Hepatic stellate cell (primary cell): ENCODE measurements at regions not wholly inside any gene's neighbourhood (a gene's known extent, or its start where the extent isn't known, plus 50 kb on each side); places are given as distances from the start of the nearest gene placed in this dataset.

Experiments
- DNase-seq: peaks from one replicate; pipeline ENCODE4 v3.0.0; 2011; ENCODE audit warnings: low spot score

DNA sequence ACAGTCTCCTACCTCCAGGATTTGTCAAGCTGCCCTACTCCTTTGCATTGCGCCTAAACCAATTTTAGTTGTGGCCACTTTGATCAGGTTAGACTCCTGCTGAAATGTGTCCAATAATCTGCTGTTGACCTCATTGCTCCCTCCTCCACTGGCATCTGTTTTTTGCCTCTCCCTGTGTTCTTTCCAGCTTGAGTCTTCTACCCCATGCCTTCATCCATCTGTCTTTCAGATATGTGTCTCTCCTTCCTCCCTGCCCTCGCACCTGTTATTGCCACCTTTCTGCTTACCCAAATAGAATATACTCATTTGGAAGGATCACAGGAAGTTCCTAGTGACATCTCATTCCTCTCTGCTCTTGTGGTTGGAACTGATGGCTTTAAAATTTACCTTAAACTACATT is 366.6 kb upstream of the CLNK start:
- no peak for DNase-seq

DNA sequence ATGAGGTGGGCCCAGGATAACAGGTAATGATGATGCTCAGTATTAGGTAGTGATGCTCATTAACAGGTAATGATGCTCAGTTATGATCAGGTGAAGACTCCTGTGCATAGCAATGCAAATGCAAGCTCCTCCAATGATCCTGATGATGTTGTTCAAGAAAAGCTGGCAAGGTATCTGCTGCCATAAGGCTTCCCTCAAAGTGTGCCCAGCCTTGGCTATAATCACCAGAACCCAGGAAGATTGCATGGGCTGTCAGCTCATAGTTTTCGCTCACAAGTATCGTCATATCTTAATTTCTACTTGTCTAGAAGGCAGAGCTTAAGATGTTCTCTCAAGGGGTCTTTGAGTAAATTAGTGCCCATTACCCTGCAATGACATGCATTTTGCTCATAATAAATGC is 366.2 kb upstream of the CLNK start:
- DNase-seq = no peak

DNA sequence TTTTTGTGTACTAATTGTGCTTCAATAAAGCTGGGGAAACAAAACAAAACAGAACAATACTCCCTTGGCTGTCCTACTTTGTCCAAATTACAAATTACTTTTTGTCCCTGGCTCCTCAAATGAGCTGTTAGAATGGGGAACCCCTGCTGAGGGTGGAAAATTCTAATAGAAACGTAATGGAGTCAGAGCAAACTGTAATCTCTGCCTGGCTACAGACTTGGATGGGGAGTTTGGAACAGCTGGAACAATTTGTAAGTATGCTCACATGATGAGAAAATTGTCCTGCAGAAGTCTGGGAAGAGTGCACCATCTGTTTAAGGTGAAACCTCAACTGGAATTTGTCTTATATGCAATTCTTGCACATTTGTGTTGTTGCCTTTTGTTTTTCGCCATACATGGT is 364.4 kb upstream of the CLNK start:
- DNase-seq = no peak

DNA sequence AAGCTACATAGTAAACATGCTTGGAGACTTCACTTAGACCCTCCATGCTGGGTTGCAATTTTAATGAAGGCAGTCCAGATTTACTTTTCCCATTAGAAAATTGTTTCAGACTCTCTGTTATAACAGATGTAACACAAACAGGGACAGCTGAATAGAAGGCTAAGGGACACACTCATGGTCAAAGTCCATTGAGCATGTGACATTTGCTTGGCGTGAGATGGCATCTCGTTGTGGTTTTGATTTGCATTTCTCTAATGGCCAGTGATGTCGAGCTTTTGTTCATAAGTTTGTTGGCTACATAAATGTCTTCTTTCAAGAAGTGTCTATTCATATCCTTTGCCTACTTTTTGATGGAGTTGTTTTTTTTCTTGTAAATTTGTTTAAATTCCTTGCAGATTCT is 358.2 kb upstream of the CLNK start:
- no peak for DNase-seq

DNA sequence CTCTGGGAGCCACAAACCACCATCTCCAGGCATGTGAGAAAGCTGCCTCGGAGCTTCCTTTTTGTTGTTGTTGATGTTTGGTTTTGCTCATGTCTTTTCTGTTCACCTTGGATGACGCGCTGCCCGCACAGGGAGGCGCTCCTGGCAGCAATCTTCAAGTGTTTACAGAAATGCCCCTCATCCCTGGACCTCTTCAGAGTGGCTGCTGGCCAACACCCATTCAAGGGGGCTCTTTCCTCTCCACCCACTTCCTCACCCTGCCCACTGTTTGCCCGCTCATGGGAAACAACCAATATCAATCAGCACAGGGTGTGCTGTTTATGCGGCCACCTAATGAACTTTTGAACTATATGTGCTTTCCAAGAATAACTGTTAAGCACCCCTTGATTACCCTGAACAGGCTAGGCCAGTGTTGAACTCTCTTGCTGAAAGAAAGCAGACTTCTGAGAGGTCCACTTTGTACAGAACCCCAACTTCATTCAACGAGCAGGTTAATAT is 355.1 kb upstream of the CLNK start:
- DNase-seq = no peak

DNA sequence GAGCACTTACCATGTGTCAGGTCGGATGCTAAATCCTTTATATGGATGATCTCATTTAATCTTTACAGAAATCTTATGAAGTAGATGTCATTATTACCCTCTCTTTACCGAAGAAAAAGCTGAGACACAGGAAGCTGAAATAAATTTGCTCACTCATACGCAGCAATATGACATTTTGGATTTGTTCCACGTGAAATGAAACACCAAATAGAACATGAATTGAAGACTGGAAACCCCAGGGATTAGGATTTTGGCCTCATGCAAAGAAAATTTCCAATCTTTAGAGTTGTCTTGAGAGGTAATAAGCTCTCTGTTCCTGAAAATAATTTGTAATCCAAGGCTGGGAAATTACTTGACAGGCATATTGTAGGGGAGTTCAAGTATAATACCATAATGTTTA is 354.4 kb upstream of the CLNK start:
- no peak for DNase-seq

DNA sequence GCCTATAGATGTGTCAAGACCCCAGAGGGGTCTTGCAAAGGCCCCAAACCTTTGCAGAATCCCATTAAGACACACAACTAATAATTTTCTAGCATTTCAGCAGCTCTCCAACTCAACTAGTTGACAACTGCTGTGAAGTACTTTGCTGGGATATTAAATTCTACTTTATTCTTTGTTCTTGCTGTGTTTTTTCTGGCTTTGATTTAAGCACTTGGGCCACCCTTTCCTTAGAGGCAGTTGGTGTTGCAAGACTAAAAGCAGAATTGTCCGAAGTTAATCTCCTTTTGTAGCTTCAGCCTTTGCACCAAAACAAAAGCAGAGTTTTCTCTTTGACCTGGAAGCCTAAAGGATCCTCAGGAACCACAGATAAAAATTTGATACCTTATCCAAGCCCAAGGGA is 353.1 kb upstream of the CLNK start:
- DNase-seq = no peak

DNA sequence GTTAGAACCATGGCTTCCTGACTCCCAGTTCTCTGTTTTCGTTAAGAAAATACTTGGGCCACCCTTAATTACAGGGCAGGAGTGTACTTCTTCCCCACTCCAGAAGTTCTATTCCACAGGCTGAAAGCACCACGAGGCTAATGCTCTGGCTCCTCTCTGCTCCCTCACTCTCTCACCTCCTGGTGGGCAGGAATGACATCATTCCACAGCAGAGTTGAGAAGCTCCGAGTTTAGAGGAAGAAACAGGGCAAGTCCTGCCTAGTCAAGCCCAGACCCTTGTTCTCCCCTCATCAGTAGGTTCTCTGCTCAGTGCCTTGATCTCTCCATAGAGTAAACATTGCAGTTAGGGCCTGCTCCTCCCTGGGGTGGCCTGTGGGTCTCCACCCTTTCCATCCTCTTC is 343.8 kb upstream of the CLNK start:
- no peak for DNase-seq

DNA sequence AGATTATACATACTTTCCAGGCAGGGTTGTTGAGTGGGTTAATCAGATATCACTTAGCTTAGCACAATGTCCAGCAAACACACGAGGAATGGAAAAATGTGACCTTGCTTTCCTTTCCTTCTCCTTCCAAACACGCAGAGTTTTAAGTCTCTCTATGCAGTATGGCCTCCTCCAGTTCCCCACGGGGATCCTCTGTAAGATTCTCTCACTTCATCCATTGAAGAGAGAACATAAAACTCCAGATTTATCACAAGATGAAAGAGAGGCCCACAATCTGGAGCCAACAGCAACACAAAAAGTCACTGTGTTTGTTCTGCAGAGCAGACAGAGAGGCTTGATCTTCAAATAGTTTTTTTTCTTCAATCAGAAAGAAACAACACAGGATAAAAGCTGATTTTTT is 336.8 kb upstream of the CLNK start:
- no peak for DNase-seq

DNA sequence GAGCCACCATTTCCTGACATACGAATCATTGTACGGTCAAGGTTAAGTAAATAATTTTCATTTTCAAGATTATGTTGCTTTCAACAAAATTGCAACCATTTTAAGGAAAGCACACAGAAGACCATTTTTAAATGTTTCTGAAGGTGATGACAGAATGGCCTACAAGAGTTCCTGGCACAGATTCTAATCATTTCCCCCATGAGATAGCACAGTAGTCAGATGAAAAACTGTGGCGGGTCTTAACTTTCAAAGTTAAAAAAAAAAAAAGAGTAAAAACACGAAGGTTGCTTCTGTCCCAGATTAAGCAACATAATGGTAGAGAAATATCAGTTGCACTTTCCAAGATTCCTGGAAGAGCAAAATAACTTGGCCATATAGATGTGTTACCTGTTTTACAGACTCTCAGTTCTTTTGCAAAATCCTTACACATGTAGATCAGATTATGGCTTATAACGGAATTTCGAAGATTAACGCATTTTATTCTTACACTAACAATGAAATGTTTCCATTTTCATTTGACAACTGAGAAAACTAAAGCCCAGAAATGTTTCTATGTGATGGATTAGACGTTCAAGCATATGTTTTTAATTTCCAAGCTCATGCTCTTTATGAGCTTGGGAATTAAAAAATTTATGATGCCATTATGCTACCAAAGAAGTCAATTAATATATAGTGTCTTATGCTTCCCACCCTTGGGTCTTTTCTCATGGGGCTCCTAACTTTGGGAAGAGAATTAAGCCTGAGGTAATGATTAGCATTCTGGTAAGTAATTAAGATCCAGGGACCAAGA is 335.1 kb upstream of the CLNK start:
- no peak for DNase-seq

DNA sequence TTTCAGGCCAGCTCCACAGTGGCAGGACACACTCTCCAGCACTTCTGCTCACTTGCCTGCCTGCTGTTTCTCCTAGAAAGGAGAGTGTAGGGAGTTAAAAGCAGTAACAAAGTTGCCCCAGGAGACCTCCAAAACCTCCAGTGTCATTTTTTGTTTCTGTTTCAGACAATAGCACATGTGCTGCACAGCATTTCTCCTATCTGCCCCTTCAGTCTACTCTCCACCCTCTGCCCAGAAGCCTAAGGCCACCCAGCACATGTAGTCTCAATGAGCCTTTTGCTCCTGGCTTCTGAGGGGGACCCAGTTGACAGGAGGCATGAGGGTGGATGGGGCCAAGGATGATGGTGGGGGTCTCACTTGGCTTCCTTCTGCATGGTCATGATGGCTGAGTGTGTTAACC is 329.6 kb upstream of the CLNK start:
- DNase-seq = no peak

DNA sequence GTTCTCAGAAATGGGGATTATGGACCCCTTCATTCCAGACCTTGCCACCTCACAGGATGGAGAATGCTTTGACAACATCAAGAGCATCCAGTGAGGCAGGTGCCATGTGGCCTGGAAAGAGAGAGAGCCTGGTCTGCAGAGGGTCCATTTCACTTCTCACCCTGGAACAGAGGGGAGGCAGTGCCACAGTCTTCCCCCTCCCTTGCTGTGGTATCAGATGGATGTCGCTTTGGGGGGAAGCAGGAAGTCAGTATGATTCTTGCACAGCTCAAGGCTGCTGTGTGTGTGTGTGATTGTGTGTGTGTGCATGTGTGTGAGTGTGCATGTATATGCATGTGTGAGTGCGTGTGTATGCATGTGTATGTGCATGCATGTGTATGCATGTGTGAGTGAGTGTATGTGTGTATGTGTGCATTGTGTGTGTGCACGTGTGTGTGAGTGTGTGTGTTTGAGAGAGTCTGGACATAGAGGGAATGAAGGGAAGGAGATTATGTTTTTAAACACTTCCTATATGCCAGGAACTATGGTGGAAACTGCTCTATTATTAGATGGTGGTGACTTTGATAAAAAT is 328.6 kb upstream of the CLNK start:
- DNase-seq = no peak

DNA sequence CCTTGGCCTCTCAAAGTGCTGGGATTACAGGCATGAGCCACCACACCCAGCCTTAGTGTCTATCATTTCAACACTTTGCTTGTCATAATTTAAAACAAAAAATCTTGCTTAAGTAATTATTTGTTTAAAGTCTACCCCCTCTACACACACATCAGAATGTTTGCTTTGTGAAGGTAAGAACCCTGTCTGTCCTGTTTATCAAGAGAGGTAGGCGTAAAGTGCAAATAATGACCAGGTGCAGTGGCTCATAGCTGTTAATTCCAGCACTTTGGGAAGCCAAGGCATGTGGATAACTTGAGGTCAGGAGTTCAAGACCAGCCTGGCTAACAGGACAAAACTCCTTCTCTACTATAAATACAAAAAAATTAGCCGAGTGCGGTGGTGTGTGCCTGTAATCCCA is 326.7 kb upstream of the CLNK start:
- no peak for DNase-seq

DNA sequence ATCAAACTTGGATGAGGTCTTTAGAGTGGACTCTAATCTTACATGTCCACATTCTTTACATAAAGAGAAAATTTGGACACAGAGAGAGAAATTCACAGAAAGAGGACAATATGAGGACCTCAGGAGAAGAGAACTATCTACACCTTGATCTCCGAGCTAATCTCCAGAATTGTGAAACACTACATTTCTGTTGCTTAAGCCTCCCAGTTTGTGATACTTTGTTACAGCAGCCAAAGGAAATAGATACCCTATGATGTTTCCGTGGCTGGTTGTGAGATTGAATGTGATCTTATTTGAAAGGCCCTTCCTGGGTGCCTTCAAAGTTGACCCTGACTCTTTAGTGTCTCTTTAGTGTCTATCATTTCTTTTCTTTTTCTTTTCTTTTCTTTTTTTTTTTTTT is 326.1 kb upstream of the CLNK start:
- DNase-seq = no peak

DNA sequence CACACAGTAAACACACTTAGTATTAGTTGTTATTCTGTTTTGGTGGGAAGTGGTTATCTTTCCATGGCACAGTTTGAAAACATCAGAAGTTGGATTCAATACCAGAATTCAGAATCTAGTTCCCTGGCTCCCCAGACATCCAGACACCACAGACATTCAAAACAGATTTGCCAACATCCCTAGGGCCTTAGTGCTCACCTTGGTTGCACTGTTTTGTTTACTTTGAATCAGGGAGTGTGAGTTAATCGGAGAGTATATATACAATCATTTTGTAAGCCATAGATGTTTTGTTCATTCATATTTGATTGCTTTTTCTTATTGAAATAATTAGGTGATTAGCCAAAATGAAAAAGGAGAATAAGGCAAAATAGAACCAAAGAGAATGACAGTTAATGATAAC is 324.7 kb upstream of the CLNK start:
- no peak for DNase-seq

DNA sequence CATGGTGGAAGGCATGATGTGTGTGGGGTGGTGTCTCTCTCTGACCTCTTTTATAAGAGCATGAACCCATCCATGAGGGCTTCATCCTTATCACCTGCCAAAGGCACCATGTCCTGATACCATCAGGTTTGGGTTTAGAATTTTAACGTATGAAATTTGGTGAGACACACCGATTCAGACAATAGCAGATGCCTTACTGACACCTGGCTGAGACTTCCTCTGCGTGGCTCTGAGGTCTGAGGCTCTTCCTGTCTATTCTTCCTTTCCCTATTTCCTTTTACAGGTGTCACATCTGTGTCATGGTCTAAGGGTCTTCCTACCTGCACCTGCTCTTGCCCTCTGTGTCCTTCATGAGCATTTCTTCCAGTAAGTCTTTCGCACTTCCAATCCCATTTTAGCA is 320.7 kb upstream of the CLNK start:
- no peak for DNase-seq

DNA sequence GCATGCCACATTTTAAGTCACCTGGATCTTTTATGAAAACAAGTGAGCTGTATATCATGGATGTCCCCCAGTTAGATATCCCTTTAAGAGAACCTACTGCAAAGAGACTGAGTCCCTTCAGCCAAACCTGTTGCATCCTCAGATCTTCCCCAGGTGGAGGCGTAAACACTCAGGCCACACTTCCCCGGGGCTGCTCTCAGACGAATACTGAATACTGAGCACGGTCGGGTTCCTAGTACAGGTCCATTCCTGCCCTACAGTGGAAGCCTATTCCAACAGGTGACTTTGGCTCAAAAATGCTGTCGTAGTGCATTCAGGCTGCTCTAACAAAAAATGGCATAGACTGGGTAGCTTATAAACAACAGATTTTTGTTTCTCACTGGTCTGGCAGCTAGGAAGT is 320.2 kb upstream of the CLNK start:
- no peak for DNase-seq

DNA sequence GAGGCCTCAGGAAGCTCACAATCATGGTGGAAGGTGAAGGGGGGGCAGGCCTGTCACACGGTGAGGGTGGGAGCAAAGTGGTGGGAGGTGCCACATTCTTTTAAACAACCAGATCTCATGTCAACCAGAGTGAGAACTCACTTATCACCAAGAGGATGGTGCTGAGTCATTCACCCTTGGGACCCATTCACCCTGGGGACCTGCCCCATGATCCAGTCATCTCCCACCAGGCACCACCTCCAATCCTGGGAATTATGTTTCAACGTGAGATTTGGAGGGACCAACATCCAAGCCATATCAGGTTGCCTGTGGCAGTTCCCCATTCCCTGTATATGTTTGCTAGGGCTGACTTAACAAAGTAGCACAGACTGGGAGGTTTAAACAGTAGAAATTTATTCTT is 318.4 kb upstream of the CLNK start:
- DNase-seq = no peak

DNA sequence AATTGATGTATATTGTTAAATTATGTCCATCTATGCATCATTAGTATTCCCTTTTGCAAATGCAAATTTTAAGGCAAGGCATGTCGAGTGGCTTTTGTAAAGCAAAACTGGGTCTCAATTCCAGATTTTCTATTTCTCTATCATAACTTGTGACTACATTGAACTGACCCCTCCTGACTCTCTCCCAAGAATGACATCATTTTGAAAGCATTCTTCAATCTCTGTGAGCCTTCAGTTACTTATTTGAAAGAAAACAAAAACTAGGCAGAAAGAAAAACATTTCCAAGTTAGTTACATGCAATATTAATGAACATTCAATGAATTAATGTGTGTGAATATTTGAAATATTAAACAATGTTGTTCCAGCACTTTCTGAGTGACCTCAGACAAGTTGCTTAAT is 314.3 kb upstream of the CLNK start:
- DNase-seq = peak; percentile 5

DNA sequence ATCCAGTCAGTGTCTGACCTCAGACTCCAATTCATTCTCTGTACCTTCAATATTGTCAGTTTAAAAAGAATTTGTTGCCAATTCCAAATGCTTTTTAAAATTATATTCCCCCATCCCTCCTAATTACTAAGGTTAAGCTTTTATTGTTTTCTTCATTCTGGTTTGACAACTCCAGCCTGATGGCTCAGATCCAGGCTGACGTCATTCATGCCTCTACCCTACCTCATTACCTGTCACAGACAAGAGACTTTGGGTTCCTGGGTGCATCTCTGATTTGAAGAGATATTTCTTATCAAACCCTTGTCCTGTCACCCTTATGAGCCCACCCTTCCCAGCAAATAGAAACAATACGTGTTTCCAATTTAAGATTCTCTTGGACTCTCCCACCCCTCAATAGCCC is 300.2 kb upstream of the CLNK start:
- DNase-seq = no peak

DNA sequence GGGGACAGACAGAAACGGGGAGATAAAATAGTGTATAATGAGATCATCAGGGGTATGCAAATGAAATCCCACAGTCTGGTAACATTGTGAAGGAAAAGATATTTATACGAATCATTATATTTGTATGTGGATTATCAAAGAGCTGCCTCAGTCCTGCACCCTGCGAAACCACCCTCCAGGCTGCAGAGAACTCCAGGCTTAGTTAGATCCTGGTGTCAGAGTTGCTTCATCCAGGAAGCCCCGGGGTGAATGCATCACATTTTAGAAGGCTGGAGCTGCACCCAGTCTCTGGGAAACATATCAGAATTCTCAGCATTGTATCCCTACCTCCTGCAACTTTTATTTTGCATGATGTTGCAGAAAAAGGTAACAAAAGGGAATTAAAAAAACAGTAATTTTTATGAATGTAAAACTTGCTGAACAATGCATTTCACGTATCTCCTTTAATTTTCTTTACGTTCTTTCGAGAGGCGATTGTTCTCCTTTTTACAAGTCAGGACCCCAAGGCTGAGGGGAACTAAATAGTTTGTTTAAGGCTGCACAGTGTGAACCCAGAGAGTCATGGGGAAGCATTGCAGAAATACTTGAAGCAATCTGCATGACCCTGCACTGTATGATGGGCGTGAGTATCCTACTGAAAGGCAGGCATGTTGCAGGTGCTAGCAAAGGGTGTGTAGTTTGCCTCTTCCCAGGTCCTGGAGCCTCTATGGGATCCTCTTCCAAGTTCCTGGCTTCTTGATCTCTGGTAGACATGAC is 299.5 kb upstream of the CLNK start:
- DNase-seq = no peak

DNA sequence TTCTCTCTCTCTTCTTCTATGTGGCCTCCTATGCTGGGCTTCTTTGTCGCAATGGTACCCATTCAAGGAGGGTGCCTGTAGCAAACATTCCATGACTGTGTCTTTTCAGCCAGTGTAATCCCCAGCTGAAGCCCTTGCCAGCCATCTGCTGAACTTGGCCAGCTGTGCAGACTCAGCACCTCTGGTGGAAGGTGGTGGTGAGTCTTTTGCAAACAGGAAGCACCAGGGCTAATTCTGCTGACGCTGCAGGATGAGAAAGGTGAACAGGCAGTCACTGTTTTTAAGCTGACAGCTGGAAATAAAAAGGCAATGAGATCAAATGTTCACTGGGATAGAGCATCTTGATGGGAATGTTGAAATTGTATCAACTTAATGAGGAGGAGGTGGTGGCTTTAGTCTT is 298.7 kb upstream of the CLNK start:
- no peak for DNase-seq

DNA sequence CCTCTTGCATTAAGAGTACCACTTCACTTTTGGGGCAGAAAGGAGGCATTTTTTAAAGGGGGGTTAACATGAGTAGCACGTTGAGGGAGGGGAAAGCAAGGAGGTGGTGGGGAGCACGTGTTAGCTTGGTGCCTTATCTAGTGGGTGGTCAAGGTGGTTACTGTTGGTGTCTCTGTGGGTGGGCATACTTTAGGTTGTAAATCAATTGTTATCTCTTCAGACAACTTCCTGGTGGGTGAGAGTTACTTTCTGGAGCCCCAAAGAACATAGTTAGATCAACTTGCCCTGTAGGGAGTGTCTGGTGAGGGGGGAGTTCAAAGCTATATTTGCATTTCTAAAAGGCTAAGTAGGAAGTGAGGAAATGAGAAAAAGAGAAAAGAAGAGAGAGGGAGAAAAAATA is 297.7 kb upstream of the CLNK start:
- DNase-seq = no peak
